ENCODE measurements at regions not wholly inside any gene's neighbourhood (a gene's known extent, or its start where the extent isn't known, plus 50 kb on each side); places are given as distances from the start of the nearest gene placed in this dataset.

- H3K4me3 Mint-ChIP-seq = peak overlapping the region in 1 of 8 donors; percentile 0
- H3K36me3 Mint-ChIP-seq = peaks cover 0 to 6% of the 10 kb centered on the region in 2 donors
- H3K27me3 ChIP-seq (ENCODE audit: insufficient read depth, low read length) = no peaks in the 10 kb centered on the region
- H3K4me1 Mint-ChIP-seq = peaks cover 17 to 32% (median 23%) of the 10 kb centered on the region in 4 donors
- DNase-seq = no peak
- peaks cover 0 to 9% (median under 1%) of the 10 kb centered on the region in 8 donors for H3K9me3 Mint-ChIP-seq
- H3K9me3 ChIP-seq (ENCODE audit: control insufficient read depth in 1 of 2, low read length in 2 of 2) = no peaks in the 10 kb centered on the region
- ChIA-PET POLR2A (ENCODE audit: partially characterized antibody) (interaction anchor here (0.8 to 10.1 kb wide), 4 partner anchors 108 to 206 kb away, joined by 3 to 100 read pairs (median 6); partner anchors contain the start of gene BTG1), CTCF (ENCODE audit: partially characterized antibody) (interaction anchor here (1.2 to 2.2 kb wide), 3 partner anchors 22 to 602 kb away, joined by 3 to 12 read pairs (median 3); no protein-coding TSS in a partner anchor)
- no peak overlapping the region for H3K4me3 ChIP-seq (ENCODE audit: low read length in 2 of 2)
- no peaks in the 10 kb centered on the region for H3K27me3 Mint-ChIP-seq
- H3K36me3 ChIP-seq (ENCODE audit: insufficient read depth, low read length) = no peaks in the 10 kb centered on the region
- peaks cover 17% of the 10 kb centered on the region for H3K4me1 ChIP-seq (ENCODE audit: insufficient read depth, low read length)
- no peak overlapping the region for H3K27ac ChIP-seq (ENCODE audit: low read depth, low read length)
- intact Hi-C loops (cut with micrococcal nuclease) = no loop called here
- H3K27ac Mint-ChIP-seq = peak overlapping the region in 2 of 7 donors; percentile 58 to 68
Measured at GRCh38 chr12:91984556-91984955, 161.1 kb downstream of the BTG1 start.

GRCh38 chr12:91983935-91984334 is 161.7 kb downstream of the BTG1 start:
- Histone ChIP-seq H3K27me3 (ENCODE audit: insufficient read depth, low read length) (no peaks in the 10 kb centered on the region), H3K9me3 (ENCODE audit: control insufficient read depth in 1 of 2, low read length in 2 of 2) (no peaks in the 10 kb centered on the region), H3K36me3 (ENCODE audit: insufficient read depth, low read length) (no peaks in the 10 kb centered on the region), H3K4me1 (ENCODE audit: insufficient read depth, low read length) (peaks cover 21% of the 10 kb centered on the region), H3K4me3 (ENCODE audit: low read length in 2 of 2) (no peak overlapping the region), H3K27ac (ENCODE audit: low read depth, low read length) (no peak overlapping the region)
- Mint-ChIP-seq H3K27ac (no peak overlapping the region), H3K9me3 (peaks cover 0 to 9% (median under 1%) of the 10 kb centered on the region in 8 donors), H3K4me1 (peaks cover 19 to 32% (median 23%) of the 10 kb centered on the region in 4 donors), H3K36me3 (peaks cover 0 to 6% of the 10 kb centered on the region in 2 donors), H3K27me3 (no peaks in the 10 kb centered on the region), H3K4me3 (no peak overlapping the region)
- DNase-seq = no peak
- ChIA-PET CTCF (ENCODE audit: partially characterized antibody) (interaction anchor here (1.2 to 2.2 kb wide), 3 partner anchors 173 to 602 kb away, joined by 3 to 12 read pairs (median 6); no protein-coding TSS in a partner anchor), POLR2A (ENCODE audit: partially characterized antibody) (interaction anchor here (0.8 to 10.1 kb wide), 4 partner anchors 13 to 205 kb away, joined by 3 to 100 read pairs (median 6); partner anchors contain the start of gene BTG1)
- intact Hi-C loops (cut with micrococcal nuclease) = no loop called here

DNA sequence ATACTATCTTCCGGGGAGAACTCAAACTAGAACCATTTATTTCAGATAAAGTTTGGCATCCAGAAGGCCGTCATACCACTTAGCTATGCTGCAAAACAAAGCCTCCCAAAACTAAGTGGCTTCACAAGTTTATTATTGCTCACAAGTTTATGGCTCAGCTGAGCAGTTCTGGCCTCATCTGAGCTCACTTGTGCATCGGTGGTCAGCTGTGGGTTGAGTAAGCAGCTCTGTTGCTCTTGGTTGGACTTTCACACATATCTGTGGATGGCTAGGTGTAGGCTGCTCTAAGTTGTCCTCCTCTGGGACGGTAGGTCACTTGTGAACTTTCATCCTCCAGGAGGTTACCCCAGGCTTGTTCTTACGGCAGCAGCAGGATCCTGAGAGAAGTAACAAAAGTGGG is 162.7 kb downstream of the BTG1 start:
- Histone ChIP-seq H3K27ac (ENCODE audit: low read depth, low read length) (no peak overlapping the region), H3K36me3 (ENCODE audit: insufficient read depth, low read length) (no peaks in the 10 kb centered on the region), H3K27me3 (ENCODE audit: insufficient read depth, low read length) (no peaks in the 10 kb centered on the region), H3K4me3 (ENCODE audit: low read length in 2 of 2) (no peak overlapping the region), H3K9me3 (ENCODE audit: control insufficient read depth in 1 of 2, low read length in 2 of 2) (no peaks in the 10 kb centered on the region), H3K4me1 (ENCODE audit: insufficient read depth, low read length) (peaks cover 23% of the 10 kb centered on the region)
- peaks cover 1 to 13% of the 10 kb centered on the region in 2 donors for H3K36me3 Mint-ChIP-seq
- peak overlapping the region in 1 of 7 donors; percentile 30 for H3K27ac Mint-ChIP-seq
- intact Hi-C loops (cut with micrococcal nuclease) = no loop called here
- H3K9me3 Mint-ChIP-seq = peaks cover 0 to 13% (median 6%) of the 10 kb centered on the region in 8 donors
- CTCF ChIA-PET (ENCODE audit: partially characterized antibody) = interaction anchor here (1.2 to 2.2 kb wide), 4 partner anchors 8 to 601 kb away, joined by 3 to 12 read pairs (median 6); no protein-coding TSS in a partner anchor
- no peaks in the 10 kb centered on the region for H3K27me3 Mint-ChIP-seq
- no peak for DNase-seq
- peaks cover 28 to 35% (median 31%) of the 10 kb centered on the region in 4 donors for H3K4me1 Mint-ChIP-seq
- POLR2A ChIA-PET (ENCODE audit: partially characterized antibody) = interaction anchor here (1.0 to 10.1 kb wide), 5 partner anchors 14 to 611 kb away, joined by 3 to 100 read pairs (median 5); partner anchors contain the start of gene BTG1
- no peak overlapping the region for H3K4me3 Mint-ChIP-seq

DNA sequence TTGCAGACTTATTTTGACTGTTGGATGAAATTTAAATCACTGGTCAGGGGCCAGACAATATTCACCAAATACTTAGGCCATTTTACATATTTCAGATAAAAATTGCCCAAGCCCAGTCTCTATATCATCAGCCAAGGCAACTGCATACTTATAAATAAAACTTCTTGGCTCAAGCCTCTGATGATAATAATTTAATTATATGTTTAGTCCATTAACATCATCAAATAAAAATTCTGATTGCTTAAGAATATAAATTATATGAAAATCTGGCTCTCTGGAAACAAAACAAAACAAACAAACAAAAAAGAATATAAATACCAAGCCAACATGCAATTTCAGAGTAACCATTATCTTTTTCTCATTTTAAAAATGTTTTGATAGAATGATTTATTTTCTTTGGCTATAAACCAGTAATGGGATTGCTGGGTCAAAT is 165.2 kb downstream of the BTG1 start:
- Mint-ChIP-seq H3K36me3 (peaks cover 1 to 19% of the 10 kb centered on the region in 2 donors), H3K9me3 (peaks cover 0 to 20% (median 13%) of the 10 kb centered on the region in 8 donors), H3K4me3 (peak overlapping the region in 1 of 8 donors; percentile 13), H3K27me3 (no peaks in the 10 kb centered on the region), H3K27ac (peak overlapping the region in 1 of 7 donors; percentile 24), H3K4me1 (peaks cover 25 to 34% (median 27%) of the 10 kb centered on the region in 4 donors)
- POLR2A ChIA-PET (ENCODE audit: partially characterized antibody) = interaction anchor here (4.1 to 10.1 kb wide), 2 partner anchors 104 to 164 kb away, joined by 24 to 100 read pairs; partner anchors contain the start of gene BTG1
- Histone ChIP-seq H3K9me3 (ENCODE audit: control insufficient read depth in 1 of 2, low read length in 2 of 2) (no peaks in the 10 kb centered on the region), H3K4me1 (ENCODE audit: insufficient read depth, low read length) (peaks cover 26% of the 10 kb centered on the region), H3K4me3 (ENCODE audit: low read length in 2 of 2) (no peak overlapping the region), H3K27ac (ENCODE audit: low read depth, low read length) (no peak overlapping the region), H3K27me3 (ENCODE audit: insufficient read depth, low read length) (no peaks in the 10 kb centered on the region), H3K36me3 (ENCODE audit: insufficient read depth, low read length) (no peaks in the 10 kb centered on the region)
- CTCF ChIA-PET (ENCODE audit: partially characterized antibody) = interaction anchor here (0.8 to 1.0 kb wide), 2 partner anchors 10 to 164 kb away, joined by 3 read pairs; no protein-coding TSS in a partner anchor
- no peak for DNase-seq
- intact Hi-C loops (cut with micrococcal nuclease) = no loop called here

DNA sequence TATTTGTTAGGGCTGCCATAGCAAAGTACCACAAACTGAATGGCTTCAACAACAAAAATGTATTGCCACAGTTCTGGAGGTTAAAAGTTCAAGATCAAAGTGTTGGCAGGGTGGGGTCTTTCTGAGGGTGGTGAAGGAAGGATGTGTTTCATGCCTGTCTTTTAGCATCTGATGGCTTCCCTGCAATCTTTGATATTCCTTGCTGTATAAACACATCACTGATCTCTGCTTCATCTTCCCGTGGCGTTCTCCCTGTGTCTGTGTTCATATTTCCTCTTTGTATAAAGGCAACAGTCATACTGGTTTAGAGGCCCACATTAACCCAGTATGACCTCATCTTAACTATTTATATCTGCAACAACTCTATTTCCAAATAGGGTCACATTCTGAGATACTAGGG is 167.5 kb downstream of the BTG1 start:
- peaks cover 23 to 29% (median 27%) of the 10 kb centered on the region in 4 donors for H3K4me1 Mint-ChIP-seq
- Histone ChIP-seq H3K4me3 (ENCODE audit: low read length in 2 of 2) (no peak overlapping the region), H3K27me3 (ENCODE audit: insufficient read depth, low read length) (no peaks in the 10 kb centered on the region), H3K27ac (ENCODE audit: low read depth, low read length) (peak overlapping the region; percentile 40), H3K36me3 (ENCODE audit: insufficient read depth, low read length) (no peaks in the 10 kb centered on the region), H3K4me1 (ENCODE audit: insufficient read depth, low read length) (peaks cover 26% of the 10 kb centered on the region), H3K9me3 (ENCODE audit: control insufficient read depth in 1 of 2, low read length in 2 of 2) (no peaks in the 10 kb centered on the region)
- CTCF ChIA-PET (ENCODE audit: partially characterized antibody) = no interaction called here
- peak; percentile 77 to 93 (median 81) for DNase-seq
- H3K27me3 Mint-ChIP-seq = no peaks in the 10 kb centered on the region
- peak overlapping the region; percentile 8 to 85 (median 50) for H3K4me3 Mint-ChIP-seq
- peak overlapping the region; percentile 70 to 95 (median 87) for H3K27ac Mint-ChIP-seq
- intact Hi-C loops (cut with micrococcal nuclease) = loop anchor here (1.0 kb wide), 1 partner anchor 101 kb away; no protein-coding TSS in a partner anchor
- POLR2A ChIA-PET (ENCODE audit: partially characterized antibody) = interaction anchor here (0.7 to 10.1 kb wide), 5 partner anchors 52 to 166 kb away, joined by 3 to 100 read pairs (median 4); partner anchors contain the start of gene BTG1
- H3K36me3 Mint-ChIP-seq = peaks cover 1 to 19% of the 10 kb centered on the region in 2 donors
- H3K9me3 Mint-ChIP-seq = peaks cover 0 to 20% (median 13%) of the 10 kb centered on the region in 8 donors

DNA sequence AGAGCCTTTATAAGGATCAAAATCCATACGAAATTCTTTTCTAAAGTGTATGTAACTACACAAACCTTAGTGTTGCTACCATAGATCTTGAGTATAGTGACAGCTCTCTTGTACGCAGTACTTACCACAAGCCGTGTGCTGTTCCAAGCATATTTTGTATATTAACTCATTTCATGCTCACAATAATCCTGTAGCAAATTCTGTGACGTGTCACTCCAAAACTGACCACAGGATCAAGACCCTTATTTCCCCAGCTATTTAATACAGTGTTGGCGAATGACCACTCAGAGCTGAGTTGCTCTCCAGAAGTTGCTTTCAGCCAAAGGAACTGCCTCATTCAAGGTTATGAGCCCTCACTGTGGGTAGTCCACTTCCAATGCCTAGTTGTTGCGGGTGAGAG is 169.8 kb downstream of the BTG1 start:
- no peaks in the 10 kb centered on the region for H3K27me3 Mint-ChIP-seq
- CTCF ChIA-PET (ENCODE audit: partially characterized antibody) = interaction anchor here (1.3 kb wide), 1 partner anchor 529 kb away, joined by 3 read pairs; no protein-coding TSS in a partner anchor
- Histone ChIP-seq H3K36me3 (ENCODE audit: insufficient read depth, low read length) (no peaks in the 10 kb centered on the region), H3K27me3 (ENCODE audit: insufficient read depth, low read length) (no peaks in the 10 kb centered on the region), H3K4me1 (ENCODE audit: insufficient read depth, low read length) (peaks cover 26% of the 10 kb centered on the region), H3K27ac (ENCODE audit: low read depth, low read length) (no peak overlapping the region), H3K9me3 (ENCODE audit: control insufficient read depth in 1 of 2, low read length in 2 of 2) (no peaks in the 10 kb centered on the region), H3K4me3 (ENCODE audit: low read length in 2 of 2) (no peak overlapping the region)
- intact Hi-C loops (cut with micrococcal nuclease) = no loop called here
- POLR2A ChIA-PET (ENCODE audit: partially characterized antibody) = interaction anchor here (0.6 to 2.4 kb wide), 6 partner anchors 11 to 423 kb away, joined by 3 to 8 read pairs (median 4); no protein-coding TSS in a partner anchor
- peaks cover 4 to 16% of the 10 kb centered on the region in 2 donors for H3K36me3 Mint-ChIP-seq
- H3K4me3 Mint-ChIP-seq = peak overlapping the region in 1 of 8 donors; percentile 17
- peak overlapping the region in 6 of 7 donors; percentile 25 to 81 (median 64) for H3K27ac Mint-ChIP-seq
- H3K9me3 Mint-ChIP-seq = peaks cover 2 to 16% (median 13%) of the 10 kb centered on the region in 8 donors
- DNase-seq = no peak
- peaks cover 20 to 29% (median 26%) of the 10 kb centered on the region in 4 donors for H3K4me1 Mint-ChIP-seq

DNA sequence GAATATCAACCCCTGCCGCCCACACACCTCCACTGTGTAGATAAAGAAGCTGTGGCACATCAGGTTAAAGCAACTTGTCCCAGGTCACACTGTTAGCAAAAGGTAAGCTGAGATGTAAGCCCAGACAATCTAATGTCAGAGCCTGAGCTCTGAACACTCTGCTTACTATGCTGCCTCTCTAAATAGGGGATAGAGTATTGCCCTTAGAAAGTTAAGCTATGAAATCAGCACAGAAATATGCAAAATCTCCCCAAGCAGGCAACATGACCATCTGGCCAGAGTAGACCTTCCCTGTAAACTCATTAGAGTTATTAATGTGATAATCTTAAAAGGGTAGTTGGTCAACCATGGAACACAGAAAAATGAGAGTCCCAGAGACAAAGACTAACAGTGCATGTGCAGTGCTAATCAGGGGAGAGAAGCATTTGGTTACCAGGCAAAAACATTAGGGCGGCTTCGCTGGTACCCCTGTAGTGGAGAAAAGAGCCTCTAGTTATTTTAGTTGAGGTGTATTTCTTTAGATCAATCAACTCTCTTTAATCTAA is 171.0 kb downstream of the BTG1 start:
- POLR2A ChIA-PET (ENCODE audit: partially characterized antibody) = interaction anchor here (1.1 to 2.4 kb wide), 3 partner anchors 97 to 424 kb away, joined by 4 to 8 read pairs (median 8); no protein-coding TSS in a partner anchor
- no peak for DNase-seq
- H3K4me1 Mint-ChIP-seq = peaks cover 19 to 28% (median 23%) of the 10 kb centered on the region in 4 donors
- intact Hi-C loops (cut with micrococcal nuclease) = no loop called here
- no peaks in the 10 kb centered on the region for H3K36me3 ChIP-seq (ENCODE audit: insufficient read depth, low read length)
- H3K36me3 Mint-ChIP-seq = peaks cover 4 to 20% of the 10 kb centered on the region in 2 donors
- peak overlapping the region in 2 of 7 donors; percentile 28 to 36 for H3K27ac Mint-ChIP-seq
- H3K4me3 Mint-ChIP-seq = no peak overlapping the region
- peaks cover 2 to 16% (median 12%) of the 10 kb centered on the region in 8 donors for H3K9me3 Mint-ChIP-seq
- no peak overlapping the region for H3K27ac ChIP-seq (ENCODE audit: low read depth, low read length)
- no peaks in the 10 kb centered on the region for H3K27me3 ChIP-seq (ENCODE audit: insufficient read depth, low read length)
- peaks cover 26% of the 10 kb centered on the region for H3K4me1 ChIP-seq (ENCODE audit: insufficient read depth, low read length)
- no peaks in the 10 kb centered on the region for H3K27me3 Mint-ChIP-seq
- CTCF ChIA-PET (ENCODE audit: partially characterized antibody) = interaction anchor here (0.9 to 1.3 kb wide), 3 partner anchors 9 to 530 kb away, joined by 3 read pairs; no protein-coding TSS in a partner anchor
- H3K4me3 ChIP-seq (ENCODE audit: low read length in 2 of 2) = no peak overlapping the region
- H3K9me3 ChIP-seq (ENCODE audit: control insufficient read depth in 1 of 2, low read length in 2 of 2) = no peaks in the 10 kb centered on the region

Data from CD4-positive, alpha-beta memory T cell (primary cell).